GM19023 (cell line): ENCODE measurements at regions not wholly inside any gene's neighbourhood (a gene's known extent, or its start where the extent isn't known, plus 50 kb on each side); places are given as distances from the start of the nearest gene placed in this dataset.

Experiments
- ATAC-seq: cut with Tn5 transposase; IDR thresholded peaks from one replicate; pipeline ENCODE4 v1.9.1; 2021; ENCODE audit warnings: mild to moderate bottlenecking, moderate library complexity; ENCODE audit not compliant: unreplicated experiment

- no peak for ATAC-seq
These were observed 279.3 kb upstream of the LRRC7 start for GRCh38 chr1:69288416-69288815.

GRCh38 chr1:69290291-69290690 is 277.4 kb upstream of the LRRC7 start:
- ATAC-seq, result no peak

- no peak for ATAC-seq
These were observed 276.2 kb upstream of the LRRC7 start for GRCh38 chr1:69291541-69291940.

GRCh38 chr1:69292833-69293232 is 274.9 kb upstream of the LRRC7 start:
- ATAC-seq, result no peak

GRCh38 chr1:69294171-69294570 is 273.6 kb upstream of the LRRC7 start:
- no peak for ATAC-seq

- no peak for ATAC-seq
These were observed 272.5 kb upstream of the LRRC7 start for GRCh38 chr1:69295265-69295664.

GRCh38 chr1:69305621-69306020 is 262.1 kb upstream of the LRRC7 start:
- ATAC-seq, result no peak

GRCh38 chr1:69312055-69312732 is 255.5 kb upstream of the LRRC7 start:
- ATAC-seq, result no peak

GRCh38 chr1:69313118-69313517 is 254.6 kb upstream of the LRRC7 start:
- no peak for ATAC-seq

- ATAC-seq, result no peak
These were observed 252.3 kb upstream of the LRRC7 start for GRCh38 chr1:69315416-69315815.

GRCh38 chr1:69315823-69316222 is 251.9 kb upstream of the LRRC7 start:
- ATAC-seq, result no peak

GRCh38 chr1:69319287-69319686 is 248.4 kb upstream of the LRRC7 start:
- no peak for ATAC-seq

GRCh38 chr1:69320757-69321211 is 246.9 kb upstream of the LRRC7 start:
- peak; percentile 54 for ATAC-seq

- ATAC-seq, result no peak
These were observed 246.4 kb upstream of the LRRC7 start for GRCh38 chr1:69321311-69321710.

- ATAC-seq, result no peak
These were observed 239.5 kb upstream of the LRRC7 start for GRCh38 chr1:69328186-69328585.

GRCh38 chr1:69363236-69363635 is 204.5 kb upstream of the LRRC7 start:
- no peak for ATAC-seq

- no peak for ATAC-seq
These were observed 194.2 kb upstream of the LRRC7 start for GRCh38 chr1:69373520-69373919.

- ATAC-seq, result no peak
These were observed 191.3 kb upstream of the LRRC7 start for GRCh38 chr1:69376408-69376807.

- no peak for ATAC-seq
These were observed 190.2 kb upstream of the LRRC7 start for GRCh38 chr1:69377507-69377906.

GRCh38 chr1:69388044-69388443 is 179.7 kb upstream of the LRRC7 start:
- ATAC-seq, result no peak

GRCh38 chr1:69400128-69400527 is 167.6 kb upstream of the LRRC7 start:
- no peak for ATAC-seq

- no peak for ATAC-seq
These were observed 165.8 kb upstream of the LRRC7 start for GRCh38 chr1:69401879-69402278.

GRCh38 chr1:69403756-69404320 is 163.9 kb upstream of the LRRC7 start:
- ATAC-seq, result no peak
